LNCAP (cell line): ENCODE measurements at regions not wholly inside any gene's neighbourhood (a gene's known extent, or its start where the extent isn't known, plus 50 kb on each side); places are given as distances from the start of the nearest gene placed in this dataset.

Experiments
- TF ChIP-seq, protein P1 (sequence below): fragments of 450-650 bp; IDR thresholded peaks from 2 replicates; pipeline ENCODE4 v1.5.1; 2017; ENCODE audit warnings: mild to moderate bottlenecking

DNA sequence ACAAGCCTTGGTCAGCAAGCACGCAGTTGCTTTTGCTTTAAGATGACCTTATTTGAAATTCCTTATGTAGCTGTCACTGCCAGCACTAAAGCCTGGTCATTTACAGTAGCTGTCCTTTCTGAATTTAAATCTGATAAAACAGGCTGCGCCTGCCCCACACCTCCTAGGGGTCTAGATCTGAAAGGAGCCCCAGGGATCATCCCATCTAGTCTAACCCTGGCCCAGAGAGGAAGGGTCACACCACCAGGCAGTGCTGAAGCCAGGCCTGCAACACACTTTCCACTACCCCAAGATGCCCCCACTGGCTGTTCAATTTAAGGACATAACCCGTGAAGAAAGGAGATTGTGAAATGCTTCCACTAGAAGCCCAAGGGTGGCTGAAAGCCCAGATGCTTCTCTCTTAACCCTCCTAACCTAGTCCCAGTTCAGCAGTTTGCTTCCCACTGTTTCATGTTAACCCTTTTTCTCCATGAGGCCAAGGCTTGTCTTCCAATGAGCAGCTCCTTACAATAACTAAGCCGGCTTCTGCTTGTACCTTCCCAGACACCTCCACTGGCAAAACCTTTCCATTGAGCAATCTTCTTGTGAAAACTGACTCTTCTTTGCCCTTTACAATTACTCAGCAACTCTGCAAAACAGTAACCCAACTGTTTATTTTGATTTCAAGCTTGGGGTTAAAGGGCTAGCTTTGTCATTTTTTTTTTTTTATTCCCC, 198.9 kb upstream of the LPP start:
- TF ChIP-seq, protein P1, sequence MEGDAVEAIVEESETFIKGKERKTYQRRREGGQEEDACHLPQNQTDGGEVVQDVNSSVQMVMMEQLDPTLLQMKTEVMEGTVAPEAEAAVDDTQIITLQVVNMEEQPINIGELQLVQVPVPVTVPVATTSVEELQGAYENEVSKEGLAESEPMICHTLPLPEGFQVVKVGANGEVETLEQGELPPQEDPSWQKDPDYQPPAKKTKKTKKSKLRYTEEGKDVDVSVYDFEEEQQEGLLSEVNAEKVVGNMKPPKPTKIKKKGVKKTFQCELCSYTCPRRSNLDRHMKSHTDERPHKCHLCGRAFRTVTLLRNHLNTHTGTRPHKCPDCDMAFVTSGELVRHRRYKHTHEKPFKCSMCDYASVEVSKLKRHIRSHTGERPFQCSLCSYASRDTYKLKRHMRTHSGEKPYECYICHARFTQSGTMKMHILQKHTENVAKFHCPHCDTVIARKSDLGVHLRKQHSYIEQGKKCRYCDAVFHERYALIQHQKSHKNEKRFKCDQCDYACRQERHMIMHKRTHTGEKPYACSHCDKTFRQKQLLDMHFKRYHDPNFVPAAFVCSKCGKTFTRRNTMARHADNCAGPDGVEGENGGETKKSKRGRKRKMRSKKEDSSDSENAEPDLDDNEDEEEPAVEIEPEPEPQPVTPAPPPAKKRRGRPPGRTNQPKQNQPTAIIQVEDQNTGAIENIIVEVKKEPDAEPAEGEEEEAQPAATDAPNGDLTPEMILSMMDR, result no peak

- TF ChIP-seq, protein P1, result no peak
Measured at GRCh38 chr3:187955587-187955952, 198.4 kb upstream of the LPP start.

GRCh38 chr3:187957165-187957581, 196.8 kb upstream of the LPP start:
- TF ChIP-seq, protein P1, result no peak

GRCh38 chr3:187957582-187957981, 196.4 kb upstream of the LPP start:
- TF ChIP-seq, protein P1, result no peak

GRCh38 chr3:187958432-187959003, 195.4 kb upstream of the LPP start:
- TF ChIP-seq, protein P1, result no peak

- TF ChIP-seq, protein P1, result no peak
Measured at GRCh38 chr3:187960820-187961219, 193.1 kb upstream of the LPP start.

DNA sequence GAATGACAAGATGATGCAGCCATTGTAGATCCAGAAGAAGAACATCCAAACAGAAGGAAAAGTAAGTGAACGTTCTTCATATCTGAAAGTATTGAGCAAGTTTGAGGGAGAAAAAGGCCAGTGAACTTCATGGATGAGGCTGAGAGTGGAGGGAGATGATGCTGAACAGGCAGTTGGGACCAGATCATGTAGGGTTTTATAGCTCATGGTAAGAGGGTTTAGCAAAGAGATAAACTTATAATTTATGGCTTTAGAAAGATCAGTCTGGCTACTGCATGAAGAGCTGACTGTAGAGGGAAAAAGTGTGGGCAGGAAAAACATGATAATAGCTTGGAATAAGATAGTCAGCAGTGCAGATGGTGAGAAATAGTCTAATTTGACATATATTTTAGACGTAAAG, 192.6 kb upstream of the LPP start:
- TF ChIP-seq, protein P1, result no peak
